HepG2 (cell line): ENCODE measurements at regions not wholly inside any gene's neighbourhood (a gene's known extent, or its start where the extent isn't known, plus 50 kb on each side); places are given as distances from the start of the nearest gene placed in this dataset.

Source experiments
- ATAC-seq: fragments of 200-7000 bp; cut with Tn5 transposase; 3 replicates; pipeline ENCODE4 v1.9.1; 2020; ENCODE audit warnings: mild to moderate bottlenecking, moderate library complexity
- BruUV-seq: library from RNA; stranded (reverse); fragments of 400-500 nt; replicated peaks from 2 replicates; lab custom pipeline; 2021; lab: Mats Ljungman, UMichigan
- CTCF ChIA-PET: fragments of 300-600 bp; formaldehyde crosslinking; extraction: SDS; loops from one replicate; lab custom pipeline; 2021; ENCODE audit warnings: low total read pairs, inconsistent platforms, low intra/inter-chr PET ratio; lab: Yijun Ruan, JAX
- POLR2A ChIA-PET: fragments of 350-600 bp; sonication (Branson Sonifier 250); formaldehyde crosslinking; loops from one replicate; lab custom pipeline; 2020; ENCODE audit warnings: antibody characterized with exemption, inconsistent platforms; lab: Yijun Ruan, JAX
- DNase-seq: peaks from one replicate; pipeline ENCODE4 v3.0.0-alpha.2; 2015; ENCODE audit warnings: low spot score
- FAIRE-seq: peaks from 3 replicates; lab custom pipeline; 2011; peaks lifted over from hg19 to GRCh38; lab: Jason Lieb, UNC
- H2AFZ ChIP-seq: one replicate; pipeline ENCODE4 v1.6.1; 2011; ENCODE audit warnings: low read length, inconsistent platforms
- H3K27ac ChIP-seq: fragments of 300-600 bp; 3 replicates; pipeline ENCODE4 v1.8.0; 2011; ENCODE audit warnings: mixed run types, mild to moderate bottlenecking, mixed read lengths, low read length, inconsistent platforms; ENCODE audit not compliant: insufficient read depth; ENCODE audit errors: extremely low read length
- H3K27me3 ChIP-seq, 2 experiments: fragments of 200-600 bp in 1 of 2; 2 replicates in 1 of 2; 3 replicates in 1 of 2; pipeline versions ENCODE4 v1.6.0 to v1.8.0; 2011; ENCODE audit warnings: low read length in 2 of 2, mild to moderate bottlenecking in 2 of 2, moderate library complexity in 2 of 2, inconsistent platforms in 1 of 2; ENCODE audit not compliant: insufficient read depth in 2 of 2, control insufficient read depth in 1 of 2
- H3K36me3 ChIP-seq, 2 experiments: fragments of 200-600 bp in 1 of 2; replicated peaks in 1 of 2; 2 replicates in 1 of 2; 3 replicates in 1 of 2; pipeline versions ENCODE4 v1.5.1 to v1.8.0; 2011; ENCODE audit warnings: low read length in 2 of 2, inconsistent platforms in 1 of 2; ENCODE audit not compliant: insufficient read depth in 2 of 2, control insufficient read depth in 1 of 2
- H3K4me1 ChIP-seq: 2 replicates; pipeline ENCODE4 v1.5.1; 2012; ENCODE audit warnings: low read length, inconsistent platforms; ENCODE audit not compliant: insufficient read depth
- H3K4me2 ChIP-seq: 2 replicates; pipeline ENCODE4 v1.6.0; 2011; ENCODE audit warnings: low read depth, low read length, inconsistent platforms
- H3K4me3 ChIP-seq, 3 experiments: fragments of 200-600 bp in 1 of 3; sonication (generic), shearing (Covaris generic) in 1 of 3; replicated peaks in 1 of 3; 2 replicates each; pipeline ENCODE4 v1.5.1; 2011 to 2016; ENCODE audit warnings: low read length in 3 of 3, inconsistent platforms in 2 of 3, low read depth in 2 of 3, mild to moderate bottlenecking in 2 of 3, control low read depth in 1 of 3, mixed read lengths in 1 of 3; ENCODE audit not compliant: insufficient read depth in 1 of 3
- H3K79me2 ChIP-seq: one replicate; pipeline ENCODE4 v1.6.1; 2011; ENCODE audit warnings: low read length, inconsistent platforms; ENCODE audit not compliant: insufficient read depth
- H3K9ac ChIP-seq: 2 replicates; pipeline ENCODE4 v1.6.0; 2011; ENCODE audit warnings: mild to moderate bottlenecking, low read depth, low read length, inconsistent platforms; ENCODE audit not compliant: insufficient read depth
- H3K9me3 ChIP-seq: 2 replicates; pipeline ENCODE4 v1.5.1; 2012; ENCODE audit warnings: mild to moderate bottlenecking, low read length
- H4K20me1 ChIP-seq: 2 replicates; pipeline ENCODE4 v1.6.0; 2011; ENCODE audit warnings: inconsistent platforms, mild to moderate bottlenecking, low read length, moderate library complexity; ENCODE audit not compliant: insufficient read depth
- KDM5B ChIP-seq: sonication (generic); formaldehyde crosslinking; IDR thresholded peaks from 2 replicates; pipeline ENCODE4 v1.4.0; 2020; ENCODE audit warnings: missing genetic modification reagents, mild to moderate bottlenecking, borderline replicate concordance
- SMC3 ChIP-seq: IDR thresholded peaks from 2 replicates; pipeline ENCODE4 v1.6.1; 2011; ENCODE audit warnings: low read length, improper control_type of control experiment
- THAP11 ChIP-seq: IDR thresholded peaks from 2 replicates; pipeline ENCODE4 v1.6.1; 2016; ENCODE audit warnings: missing biosample characterization, missing genetic modification reagents
- YY1 ChIP-seq: IDR thresholded peaks from 2 replicates; pipeline ENCODE4 v1.6.1; 2011; ENCODE audit warnings: low read length, low read depth, moderate library complexity, mild to moderate bottlenecking; ENCODE audit not compliant: insufficient read depth, insufficient replicate concordance
- ZNF292 ChIP-seq: sonication (generic); formaldehyde crosslinking; IDR thresholded peaks from 2 replicates; pipeline ENCODE4 v1.8.1; 2022; ENCODE audit warnings: mild to moderate bottlenecking, low read depth, missing genetic modification reagents, borderline replicate concordance
- ZNF598 ChIP-seq: sonication (generic); formaldehyde crosslinking; IDR thresholded peaks from 2 replicates; pipeline ENCODE4 v1.5.1; 2020; ENCODE audit warnings: mild to moderate bottlenecking, missing genetic modification reagents, borderline replicate concordance
- WGBS: methylation state at CpG from one replicate; pipeline ENCODE4 v1.1.6; 2017; ENCODE audit warnings: low lambda C conversion rate; 5-methylcytosine and 5-hydroxymethylcytosine counted together
- in situ Hi-C: cut with HindIII; loops from 2 replicates; pipeline ENCODE4 v1.10.0; 2017; ENCODE audit warnings: low pct_unique_long_range_greater_than_20kb; ENCODE audit not compliant: extremely low pct_ligation_motif_present
- intact Hi-C: fragments of 100-400 bp; cut with micrococcal nuclease; formaldehyde crosslinking; loops from one replicate; pipeline ENCODE4 v1.10.0; 2022; ENCODE audit not compliant: unreplicated experiment
- TF ChIP-seq, protein P1 (sequence below): sonication (generic); formaldehyde crosslinking; IDR thresholded peaks from 2 replicates; pipeline ENCODE4 v1.5.1; 2020; ENCODE audit warnings: mild to moderate bottlenecking, missing genetic modification reagents, moderate library complexity

GRCh38 chr6:140907235-140907634, 1225.5 kb upstream of the GJE1 start:
- Histone ChIP-seq H3K4me3 (peak overlapping the region in 1 of 3 experiments; percentile 33; a peak in 1 of 6 replicates), H3K9me3 (no peaks in the 10 kb centered on the region), H3K27ac (no peak overlapping the region), H3K4me1 (peaks cover 1% of the 10 kb centered on the region; the same call in 1 of the 2 replicates), H3K27me3 (no peaks in the 10 kb centered on the region), H3K79me2 (no peaks in the 10 kb centered on the region), H2AFZ (no peak overlapping the region), H3K4me2 (peak overlapping the region; percentile 41; the same call in 1 of the 2 replicates), H4K20me1 (no peaks in the 10 kb centered on the region), H3K36me3 (no peaks in the 10 kb centered on the region), H3K9ac (no peak overlapping the region)
- intact Hi-C loops = no loop called here
- TF ChIP-seq ZNF292 (peak; percentile 17; the same call in 1 of the 2 replicates), THAP11 (CRISPR knock-in tag) (no peak), YY1 (no peak), KDM5B (0 out of 2 replicates have a peak, but pooled peaks have one; percentile 16), ZNF598 (CRISPR knock-in tag) (peak; percentile 76; the same call in 1 of the 2 replicates), SMC3 (no peak)
- TF ChIP-seq, protein P1, sequence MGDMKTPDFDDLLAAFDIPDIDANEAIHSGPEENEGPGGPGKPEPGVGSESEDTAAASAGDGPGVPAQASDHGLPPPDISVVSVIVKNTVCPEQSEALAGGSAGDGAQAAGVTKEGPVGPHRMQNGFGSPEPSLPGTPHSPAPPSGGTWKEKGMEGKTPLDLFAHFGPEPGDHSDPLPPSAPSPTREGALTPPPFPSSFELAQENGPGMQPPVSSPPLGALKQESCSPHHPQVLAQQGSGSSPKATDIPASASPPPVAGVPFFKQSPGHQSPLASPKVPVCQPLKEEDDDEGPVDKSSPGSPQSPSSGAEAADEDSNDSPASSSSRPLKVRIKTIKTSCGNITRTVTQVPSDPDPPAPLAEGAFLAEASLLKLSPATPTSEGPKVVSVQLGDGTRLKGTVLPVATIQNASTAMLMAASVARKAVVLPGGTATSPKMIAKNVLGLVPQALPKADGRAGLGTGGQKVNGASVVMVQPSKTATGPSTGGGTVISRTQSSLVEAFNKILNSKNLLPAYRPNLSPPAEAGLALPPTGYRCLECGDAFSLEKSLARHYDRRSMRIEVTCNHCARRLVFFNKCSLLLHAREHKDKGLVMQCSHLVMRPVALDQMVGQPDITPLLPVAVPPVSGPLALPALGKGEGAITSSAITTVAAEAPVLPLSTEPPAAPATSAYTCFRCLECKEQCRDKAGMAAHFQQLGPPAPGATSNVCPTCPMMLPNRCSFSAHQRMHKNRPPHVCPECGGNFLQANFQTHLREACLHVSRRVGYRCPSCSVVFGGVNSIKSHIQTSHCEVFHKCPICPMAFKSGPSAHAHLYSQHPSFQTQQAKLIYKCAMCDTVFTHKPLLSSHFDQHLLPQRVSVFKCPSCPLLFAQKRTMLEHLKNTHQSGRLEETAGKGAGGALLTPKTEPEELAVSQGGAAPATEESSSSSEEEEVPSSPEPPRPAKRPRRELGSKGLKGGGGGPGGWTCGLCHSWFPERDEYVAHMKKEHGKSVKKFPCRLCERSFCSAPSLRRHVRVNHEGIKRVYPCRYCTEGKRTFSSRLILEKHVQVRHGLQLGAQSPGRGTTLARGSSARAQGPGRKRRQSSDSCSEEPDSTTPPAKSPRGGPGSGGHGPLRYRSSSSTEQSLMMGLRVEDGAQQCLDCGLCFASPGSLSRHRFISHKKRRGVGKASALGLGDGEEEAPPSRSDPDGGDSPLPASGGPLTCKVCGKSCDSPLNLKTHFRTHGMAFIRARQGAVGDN (CRISPR knock-in tag) = peak; percentile 26; the same call in 1 of the 2 replicates
- DNase-seq (no peak), ATAC-seq (peak; percentile 90), FAIRE-seq (no peak)
- in situ Hi-C loops = loop anchor here (25.0 kb wide), 1 partner anchor 1545 kb away; the partner anchor contains the start of gene CITED2
- CTCF ChIA-PET = no interaction called here
- POLR2A ChIA-PET = interaction anchor here (1.5 kb wide), 1 partner anchor 10 kb away, joined by 7 read pairs; no protein-coding TSS in a partner anchor
- WGBS = 6% methylated on average over 4 of the region's 9 CpGs
- no TSS peak for BruUV-seq
